ENCODE measurements at regions not wholly inside any gene's neighbourhood (a gene's known extent, or its start where the extent isn't known, plus 50 kb on each side); places are given as distances from the start of the nearest gene placed in this dataset. TPM values are rescaled to one million over a fixed set of nuclear protein-coding genes. Genes with fewer than 3 reads are reported as not detected.

DNA sequence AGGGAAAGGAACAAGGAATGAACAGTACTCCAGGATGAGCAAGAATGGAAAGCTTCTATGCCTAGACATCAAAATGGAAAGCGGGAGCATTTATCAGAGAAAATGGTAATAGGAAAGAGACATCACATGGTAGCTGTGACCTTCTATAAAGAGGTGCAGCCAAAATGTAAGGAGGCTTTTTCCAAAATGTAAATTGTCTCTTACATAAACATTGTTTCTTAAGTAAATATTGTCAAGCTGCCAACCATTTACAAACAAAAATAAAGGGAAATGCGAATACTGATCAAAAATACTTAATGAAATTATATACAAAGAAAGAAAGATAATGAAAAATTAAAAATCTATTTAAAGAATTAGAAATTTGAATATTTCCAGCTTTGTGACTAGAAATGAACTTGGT, 55.0 kb upstream of the RASGEF1B start:
- H3K27me3 ChIP-seq, result no peaks in the 10 kb centered on the region
- no peak for DNase-seq
- TF ChIP-seq POLR2A (IDR thresholded peaks at IDR 0.05), result no peak
- TF ChIP-seq, protein P1, sequence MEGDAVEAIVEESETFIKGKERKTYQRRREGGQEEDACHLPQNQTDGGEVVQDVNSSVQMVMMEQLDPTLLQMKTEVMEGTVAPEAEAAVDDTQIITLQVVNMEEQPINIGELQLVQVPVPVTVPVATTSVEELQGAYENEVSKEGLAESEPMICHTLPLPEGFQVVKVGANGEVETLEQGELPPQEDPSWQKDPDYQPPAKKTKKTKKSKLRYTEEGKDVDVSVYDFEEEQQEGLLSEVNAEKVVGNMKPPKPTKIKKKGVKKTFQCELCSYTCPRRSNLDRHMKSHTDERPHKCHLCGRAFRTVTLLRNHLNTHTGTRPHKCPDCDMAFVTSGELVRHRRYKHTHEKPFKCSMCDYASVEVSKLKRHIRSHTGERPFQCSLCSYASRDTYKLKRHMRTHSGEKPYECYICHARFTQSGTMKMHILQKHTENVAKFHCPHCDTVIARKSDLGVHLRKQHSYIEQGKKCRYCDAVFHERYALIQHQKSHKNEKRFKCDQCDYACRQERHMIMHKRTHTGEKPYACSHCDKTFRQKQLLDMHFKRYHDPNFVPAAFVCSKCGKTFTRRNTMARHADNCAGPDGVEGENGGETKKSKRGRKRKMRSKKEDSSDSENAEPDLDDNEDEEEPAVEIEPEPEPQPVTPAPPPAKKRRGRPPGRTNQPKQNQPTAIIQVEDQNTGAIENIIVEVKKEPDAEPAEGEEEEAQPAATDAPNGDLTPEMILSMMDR (IDR thresholded peaks at IDR 0.05), result no peak
- H3K36me3 ChIP-seq, result no peaks in the 10 kb centered on the region
- no peaks in the 10 kb centered on the region for H3K9me3 ChIP-seq
- no peak overlapping the region for H3K4me3 ChIP-seq
- intact Hi-C loops (cut with DNase I; ENCODE audit: low total_unique reads), result no loop called here
- no peaks in the 10 kb centered on the region for H3K4me1 ChIP-seq
- H3K27ac ChIP-seq, result no peak overlapping the region

DNA sequence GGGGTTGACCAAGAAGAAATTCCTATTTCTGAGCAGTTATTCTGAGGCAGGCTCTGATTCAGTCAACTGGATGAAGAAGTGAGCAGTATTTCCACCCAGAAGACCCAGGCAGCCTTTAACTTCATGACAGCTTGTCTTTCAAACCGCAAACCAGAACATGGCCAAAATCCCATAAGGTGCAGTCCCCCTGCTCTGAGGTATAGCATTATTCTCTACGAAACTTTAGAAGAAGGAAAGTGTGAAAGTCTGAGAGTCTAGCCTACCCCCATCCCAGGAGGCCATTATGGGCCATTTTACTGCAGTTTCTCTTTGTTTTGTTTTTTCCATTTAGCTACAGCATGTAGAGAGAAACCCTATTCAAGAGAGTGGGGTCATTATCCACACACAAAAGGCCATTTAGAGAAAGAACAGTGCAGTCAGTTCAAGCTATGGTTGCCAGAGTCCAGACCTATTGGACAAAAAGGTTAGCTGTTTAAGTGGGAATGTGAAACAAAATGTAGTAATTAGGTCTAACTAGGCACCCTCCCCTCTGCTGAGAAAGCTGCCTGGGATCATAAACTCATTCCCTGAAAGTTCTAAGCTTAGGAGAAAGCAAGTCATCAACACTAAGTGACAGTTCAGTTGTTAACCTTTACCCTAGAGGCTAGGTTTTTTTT, 52.1 kb upstream of the RASGEF1B start:
- no peaks in the 10 kb centered on the region for H3K36me3 ChIP-seq
- no peaks in the 10 kb centered on the region for H3K27me3 ChIP-seq
- H3K4me1 ChIP-seq, result no peaks in the 10 kb centered on the region
- intact Hi-C loops (cut with DNase I; ENCODE audit: low total_unique reads), result no loop called here
- no peak overlapping the region for H3K27ac ChIP-seq
- no peak for DNase-seq
- no peaks in the 10 kb centered on the region for H3K9me3 ChIP-seq
- no peak for TF ChIP-seq POLR2A (IDR thresholded peaks at IDR 0.05)
- TF ChIP-seq, protein P1 (IDR thresholded peaks at IDR 0.05), result no peak
- H3K4me3 ChIP-seq, result no peak overlapping the region

DNA sequence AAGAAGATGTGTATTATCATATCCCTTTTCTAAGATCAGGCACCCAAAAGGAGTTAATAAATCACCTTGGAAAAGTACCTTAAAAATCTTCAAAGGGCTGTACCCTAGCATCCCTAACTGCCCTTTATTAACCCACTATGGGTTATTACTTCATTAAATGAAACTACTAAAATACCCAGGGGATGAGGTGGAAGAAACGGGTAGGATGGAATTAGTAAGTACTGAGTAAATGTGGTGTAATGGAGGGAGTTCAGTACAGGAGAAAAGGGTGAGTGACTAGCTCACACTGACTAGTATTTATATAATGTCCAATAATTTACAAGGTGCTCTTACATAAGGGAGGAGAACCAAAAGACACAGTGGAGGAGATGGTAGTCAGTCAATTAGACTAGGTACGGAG, 51.0 kb upstream of the RASGEF1B start:
- intact Hi-C loops (cut with DNase I; ENCODE audit: low total_unique reads), result no loop called here
- DNase-seq, result no peak
- H3K4me1 ChIP-seq, result no peaks in the 10 kb centered on the region
- no peaks in the 10 kb centered on the region for H3K27me3 ChIP-seq
- TF ChIP-seq POLR2A (IDR thresholded peaks at IDR 0.05), result no peak
- TF ChIP-seq, protein P1 (IDR thresholded peaks at IDR 0.05), result no peak
- no peaks in the 10 kb centered on the region for H3K9me3 ChIP-seq
- H3K4me3 ChIP-seq, result no peak overlapping the region
- no peaks in the 10 kb centered on the region for H3K36me3 ChIP-seq
- H3K27ac ChIP-seq, result no peak overlapping the region

DNA sequence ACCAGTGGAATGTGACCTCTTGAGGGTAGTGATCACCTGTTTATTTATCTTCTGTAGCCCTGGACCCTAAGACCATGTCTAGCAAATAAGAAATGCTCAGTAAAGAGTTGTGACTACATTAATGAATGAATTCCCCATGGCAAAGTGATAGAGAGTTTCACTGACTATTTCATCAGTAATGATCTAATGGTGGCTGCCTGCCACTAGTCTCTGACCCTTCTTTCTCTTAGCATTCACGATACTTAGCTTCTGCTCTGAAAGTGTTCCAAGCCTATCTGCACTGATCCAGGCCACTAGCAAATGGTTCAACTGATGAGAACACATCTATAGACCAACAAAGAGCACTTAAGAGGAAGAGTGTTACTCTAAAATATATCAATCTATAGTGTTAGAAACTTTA, 50.0 kb upstream of the RASGEF1B start:
- no peak overlapping the region for H3K27ac ChIP-seq
- no peak for DNase-seq
- intact Hi-C loops (cut with DNase I; ENCODE audit: low total_unique reads), result no loop called here
- no peak overlapping the region for H3K4me3 ChIP-seq
- no peaks in the 10 kb centered on the region for H3K4me1 ChIP-seq
- H3K36me3 ChIP-seq, result no peaks in the 10 kb centered on the region
- no peak for TF ChIP-seq POLR2A (IDR thresholded peaks at IDR 0.05)
- TF ChIP-seq, protein P1 (IDR thresholded peaks at IDR 0.05), result no peak
- H3K9me3 ChIP-seq, result no peaks in the 10 kb centered on the region
- H3K27me3 ChIP-seq, result no peaks in the 10 kb centered on the region

Small RNA genes lying in the stretch of these regions (small RNA-seq; reads per million reads assigned to genes)
- gene RF00322 (not detected), gene RNU6-499P (not detected)
